Lower lobe of right lung (tissue), 2 donors: ENCODE measurements at regions not wholly inside any gene's neighbourhood (a gene's known extent, or its start where the extent isn't known, plus 50 kb on each side); places are given as distances from the start of the nearest gene placed in this dataset.

Source experiments
- ATAC-seq, 2 donors: fragments of 200-7000 bp; cut with Tn5 transposase; one replicate each; pipeline ENCODE4 v1.9.1; 2020 to 2022; ENCODE audit warnings: mild to moderate bottlenecking in 2 of 2, moderate library complexity in 2 of 2
- DNase-seq: peaks from one replicate; pipeline ENCODE4 v3.0.0-alpha.2; 2020
- H3K27ac ChIP-seq: fragments of 200-600 bp; one replicate; pipeline ENCODE4 v1.8.0; 2022
- H3K27me3 ChIP-seq: fragments of 200-600 bp; one replicate; pipeline ENCODE4 v1.8.0; 2022; ENCODE audit warnings: low read depth
- H3K36me3 ChIP-seq: fragments of 200-600 bp; one replicate; pipeline ENCODE4 v1.8.0; 2022; ENCODE audit warnings: mild to moderate bottlenecking
- H3K4me1 ChIP-seq: fragments of 200-600 bp; one replicate; pipeline ENCODE4 v1.8.0; 2022
- H3K4me3 ChIP-seq: fragments of 200-600 bp; one replicate; pipeline ENCODE4 v1.8.0; 2022; ENCODE audit warnings: mild to moderate bottlenecking
- H3K9me3 ChIP-seq: fragments of 200-600 bp; one replicate; pipeline ENCODE4 v1.8.0; 2022
- intact Hi-C: fragments of 100-400 bp; cut with DNase I; formaldehyde crosslinking; loops from one replicate; pipeline ENCODE4 v1.11.0; 2022
- TF ChIP-seq, protein P1 (sequence below): fragments of 200-600 bp; IDR thresholded peaks from one replicate; pipeline ENCODE4 v1.8.0; 2022; ENCODE audit warnings: antibody characterized with exemption, mild to moderate bottlenecking
- donor health status: DM: no; HTN: yes; CAD: no; lungs with severe emphysema.

DNA sequence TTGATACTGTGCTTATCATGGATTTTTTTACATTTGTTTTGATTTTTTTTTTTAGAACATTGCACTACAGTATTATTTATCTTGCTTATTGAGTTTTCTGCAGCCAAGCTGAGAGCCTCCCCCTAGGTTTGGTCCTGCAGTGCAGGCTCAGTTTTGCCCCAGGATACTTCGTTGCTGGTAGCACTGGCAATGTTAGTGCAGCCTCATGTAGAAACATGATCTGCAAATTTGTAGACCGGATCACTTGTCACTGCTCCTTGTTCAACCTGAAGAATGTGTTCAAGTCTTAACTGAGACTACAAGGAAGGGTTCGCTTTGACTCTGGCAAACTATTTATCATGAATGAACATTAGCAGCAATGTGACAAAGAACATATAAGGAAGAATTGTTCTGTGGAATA lies 377.2 kb upstream of the PDE3A start:
- Histone ChIP-seq H3K4me3 (no peak overlapping the region), H3K4me1 (no peaks in the 10 kb centered on the region), H3K36me3 (no peaks in the 10 kb centered on the region), H3K27ac (no peak overlapping the region), H3K27me3 (no peaks in the 10 kb centered on the region), H3K9me3 (no peaks in the 10 kb centered on the region)
- TF ChIP-seq, protein P1, sequence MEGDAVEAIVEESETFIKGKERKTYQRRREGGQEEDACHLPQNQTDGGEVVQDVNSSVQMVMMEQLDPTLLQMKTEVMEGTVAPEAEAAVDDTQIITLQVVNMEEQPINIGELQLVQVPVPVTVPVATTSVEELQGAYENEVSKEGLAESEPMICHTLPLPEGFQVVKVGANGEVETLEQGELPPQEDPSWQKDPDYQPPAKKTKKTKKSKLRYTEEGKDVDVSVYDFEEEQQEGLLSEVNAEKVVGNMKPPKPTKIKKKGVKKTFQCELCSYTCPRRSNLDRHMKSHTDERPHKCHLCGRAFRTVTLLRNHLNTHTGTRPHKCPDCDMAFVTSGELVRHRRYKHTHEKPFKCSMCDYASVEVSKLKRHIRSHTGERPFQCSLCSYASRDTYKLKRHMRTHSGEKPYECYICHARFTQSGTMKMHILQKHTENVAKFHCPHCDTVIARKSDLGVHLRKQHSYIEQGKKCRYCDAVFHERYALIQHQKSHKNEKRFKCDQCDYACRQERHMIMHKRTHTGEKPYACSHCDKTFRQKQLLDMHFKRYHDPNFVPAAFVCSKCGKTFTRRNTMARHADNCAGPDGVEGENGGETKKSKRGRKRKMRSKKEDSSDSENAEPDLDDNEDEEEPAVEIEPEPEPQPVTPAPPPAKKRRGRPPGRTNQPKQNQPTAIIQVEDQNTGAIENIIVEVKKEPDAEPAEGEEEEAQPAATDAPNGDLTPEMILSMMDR = no peak
- intact Hi-C loops = no loop called here
- ATAC-seq (no peak), DNase-seq (no peak)

- Histone ChIP-seq H3K4me1 (no peaks in the 10 kb centered on the region), H3K4me3 (no peak overlapping the region), H3K36me3 (no peaks in the 10 kb centered on the region), H3K27me3 (no peaks in the 10 kb centered on the region), H3K27ac (no peak overlapping the region), H3K9me3 (no peaks in the 10 kb centered on the region)
- DNase-seq (no peak), ATAC-seq (no peak)
- TF ChIP-seq, protein P1 = no peak
- intact Hi-C loops = no loop called here
Observed at GRCh38 chr12:19992311-19992710, 376.0 kb upstream of the PDE3A start.

DNA sequence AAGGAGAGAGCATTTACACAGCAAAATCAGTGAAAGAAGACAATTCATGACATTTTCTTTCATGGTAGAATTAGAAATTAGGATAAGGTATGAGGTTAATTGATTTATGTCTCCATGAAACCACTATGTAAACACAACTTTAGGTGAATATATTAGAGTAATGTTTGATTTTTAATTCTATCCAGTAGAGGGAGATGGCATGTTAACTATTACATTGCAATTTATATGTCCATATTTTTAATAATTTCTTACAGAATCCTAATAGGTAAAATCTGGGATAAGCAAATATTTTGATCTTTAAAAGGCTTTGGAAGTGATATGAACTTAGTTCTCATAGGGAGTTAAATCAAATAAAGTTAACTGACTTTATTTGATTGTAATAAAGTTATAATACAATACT lies 373.4 kb upstream of the PDE3A start:
- DNase-seq (no peak), ATAC-seq (no peak)
- Histone ChIP-seq H3K36me3 (no peaks in the 10 kb centered on the region), H3K27ac (no peak overlapping the region), H3K4me3 (no peak overlapping the region), H3K27me3 (no peaks in the 10 kb centered on the region), H3K9me3 (no peaks in the 10 kb centered on the region), H3K4me1 (no peaks in the 10 kb centered on the region)
- intact Hi-C loops = no loop called here
- TF ChIP-seq, protein P1 = no peak

DNA sequence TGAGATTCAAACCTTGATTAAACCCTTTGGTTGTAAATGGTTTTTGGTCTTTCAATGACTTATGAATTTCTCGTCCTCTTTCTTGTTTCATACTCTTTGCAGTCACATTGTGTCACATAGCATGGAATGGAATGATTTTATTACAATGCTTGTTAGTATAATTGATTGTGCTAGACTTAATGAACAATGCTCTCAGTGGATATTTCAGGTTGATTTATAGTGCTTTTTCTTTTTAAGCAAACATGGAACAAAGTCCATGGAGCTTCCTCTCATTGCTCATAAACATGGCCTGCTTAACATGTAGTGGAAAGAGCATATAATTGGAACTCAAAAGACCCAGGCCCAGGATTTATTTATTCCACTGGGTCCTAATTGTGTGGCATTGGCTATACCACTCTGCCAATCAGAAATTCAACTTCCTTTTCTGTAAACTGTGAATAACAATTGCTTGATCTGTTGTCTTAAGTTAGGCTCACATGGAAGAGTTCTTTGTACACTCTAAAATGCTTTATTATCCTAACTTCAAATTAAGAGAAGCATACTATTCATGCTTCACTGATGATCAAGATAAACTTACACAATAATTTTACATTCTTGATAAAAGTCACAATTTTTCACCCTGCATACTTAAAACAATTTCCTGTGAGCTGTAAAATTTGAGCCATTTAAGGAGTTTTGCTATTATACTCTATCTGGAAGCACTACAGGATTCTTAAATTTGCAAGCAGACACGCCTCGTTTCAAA lies 370.5 kb upstream of the PDE3A start:
- no peak overlapping the region for H3K27ac ChIP-seq
- ATAC-seq (no peak), DNase-seq (no peak)
- intact Hi-C loops = no loop called here
- H3K4me3 ChIP-seq = no peak overlapping the region
- no peaks in the 10 kb centered on the region for H3K4me1 ChIP-seq
- no peaks in the 10 kb centered on the region for H3K27me3 ChIP-seq
- no peaks in the 10 kb centered on the region for H3K9me3 ChIP-seq
- TF ChIP-seq, protein P1 = no peak
- H3K36me3 ChIP-seq = no peaks in the 10 kb centered on the region

GRCh38 chr12:19998411-19998810 lies 369.9 kb upstream of the PDE3A start:
- intact Hi-C loops = no loop called here
- TF ChIP-seq, protein P1 = no peak
- no peaks in the 10 kb centered on the region for H3K36me3 ChIP-seq
- no peak for ATAC-seq
- no peak for DNase-seq
- H3K4me3 ChIP-seq = no peak overlapping the region
- H3K27me3 ChIP-seq = no peaks in the 10 kb centered on the region
- no peaks in the 10 kb centered on the region for H3K4me1 ChIP-seq
- no peak overlapping the region for H3K27ac ChIP-seq
- no peaks in the 10 kb centered on the region for H3K9me3 ChIP-seq
